A673 (cell line): ENCODE measurements at regions not wholly inside any gene's neighbourhood (a gene's known extent, or its start where the extent isn't known, plus 50 kb on each side); places are given as distances from the start of the nearest gene placed in this dataset.

ENCODE experiments used
- BruUV-seq: library from RNA; stranded (reverse); fragments of 400-500 nt; replicated peaks from 2 replicates; lab custom pipeline; 2021; lab: Mats Ljungman, UMichigan
- CTCF ChIA-PET: fragments of 300-600 bp; sonication (Branson Sonifier 250); formaldehyde crosslinking; loops from one replicate; lab custom pipeline; 2022; ENCODE audit warnings: antibody characterized with exemption; lab: Charles Lee
- POLR2A ChIA-PET: fragments of 300-600 bp; sonication (Branson Sonifier 250); formaldehyde crosslinking; loops from one replicate; lab custom pipeline; 2022; ENCODE audit warnings: antibody characterized with exemption; ENCODE audit not compliant: low non-redundant PET; lab: Charles Lee
- DNase-seq: peaks from one replicate; pipeline ENCODE4 v3.0.0-alpha.2; 2015; ENCODE audit warnings: low spot score
- H3K27ac ChIP-seq: fragments of 200-600 bp; sonication (generic); 2 replicates; pipeline ENCODE4 v1.5.1; 2016; ENCODE audit warnings: mixed run types, low read depth, mild to moderate bottlenecking, mixed read lengths, antibody characterized with exemption, low read length; ENCODE audit not compliant: poor library complexity, severe bottlenecking
- H3K27me3 ChIP-seq: fragments of 200-600 bp; sonication (generic); replicated peaks from 2 replicates; pipeline ENCODE4 v1.6.1; 2017; ENCODE audit warnings: mixed run types, low read depth, mild to moderate bottlenecking, mixed read lengths, antibody characterized with exemption, low read length; ENCODE audit not compliant: insufficient read depth, poor library complexity
- H3K36me3 ChIP-seq: fragments of 200-600 bp; sonication (generic); 2 replicates; pipeline ENCODE4 v1.6.1; 2016; ENCODE audit warnings: mixed run types, mild to moderate bottlenecking, mixed read lengths, antibody characterized with exemption, low read length; ENCODE audit not compliant: insufficient read depth, poor library complexity, severe bottlenecking
- H3K4me1 ChIP-seq: fragments of 200-600 bp; sonication (generic); 2 replicates; pipeline ENCODE4 v1.6.1; 2017; ENCODE audit warnings: mixed run types, mild to moderate bottlenecking, mixed read lengths, antibody characterized with exemption, low read length; ENCODE audit not compliant: insufficient read depth, poor library complexity, severe bottlenecking
- H3K4me3 ChIP-seq: fragments of 200-600 bp; sonication (generic); 2 replicates; pipeline ENCODE4 v1.5.1; 2016; ENCODE audit warnings: low read depth, mixed run types, mild to moderate bottlenecking, mixed read lengths, low read length; ENCODE audit not compliant: poor library complexity, severe bottlenecking
- H3K9me3 ChIP-seq: fragments of 200-600 bp; sonication (generic); 2 replicates; pipeline ENCODE4 v1.6.1; 2016; ENCODE audit warnings: mixed run types, low read depth, mild to moderate bottlenecking, mixed read lengths, antibody characterized with exemption, low read length; ENCODE audit not compliant: poor library complexity, severe bottlenecking
- EZH2 ChIP-seq: fragments of 200-600 bp; sonication (generic); IDR thresholded peaks from 2 replicates; pipeline ENCODE4 v1.6.1; 2017; ENCODE audit warnings: borderline replicate concordance, low read depth, mild to moderate bottlenecking, mixed read lengths, antibody characterized with exemption, low read length; ENCODE audit not compliant: poor library complexity, severe bottlenecking
- intact Hi-C: fragments of 100-400 bp; cut with micrococcal nuclease; formaldehyde crosslinking; loops from one replicate; pipeline ENCODE4 v1.10.0; 2022; ENCODE audit not compliant: unreplicated experiment
- TF ChIP-seq, protein P1 (sequence below): fragments of 300-800, 200-600 bp; sonication (generic); conservative IDR thresholded peaks from 2 replicates; pipeline ENCODE4 v1.5.1; 2017; ENCODE audit warnings: low read depth, mild to moderate bottlenecking, antibody characterized with exemption, low read length, moderate library complexity, mixed read lengths

DNA sequence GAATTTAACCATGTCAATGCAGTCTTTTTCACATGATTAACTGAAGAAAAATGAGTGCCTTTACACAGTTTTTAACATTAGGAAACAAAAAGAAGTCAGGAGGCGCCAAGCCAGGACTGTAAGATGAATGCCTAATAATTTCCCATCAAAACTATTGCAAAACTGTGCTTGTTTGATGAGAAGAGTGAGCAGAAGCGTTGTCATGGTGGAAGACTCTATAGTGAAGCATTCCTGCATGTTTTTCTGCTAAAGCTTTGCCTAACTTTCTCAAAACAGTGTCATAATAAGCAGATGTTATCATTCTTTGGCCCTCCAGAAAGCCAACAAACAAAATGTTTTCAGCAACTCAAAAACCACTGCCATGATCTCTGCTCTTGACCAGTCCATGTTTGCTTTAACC, 156.8 kb upstream of the CDIN1 start:
- TF ChIP-seq, protein P1, sequence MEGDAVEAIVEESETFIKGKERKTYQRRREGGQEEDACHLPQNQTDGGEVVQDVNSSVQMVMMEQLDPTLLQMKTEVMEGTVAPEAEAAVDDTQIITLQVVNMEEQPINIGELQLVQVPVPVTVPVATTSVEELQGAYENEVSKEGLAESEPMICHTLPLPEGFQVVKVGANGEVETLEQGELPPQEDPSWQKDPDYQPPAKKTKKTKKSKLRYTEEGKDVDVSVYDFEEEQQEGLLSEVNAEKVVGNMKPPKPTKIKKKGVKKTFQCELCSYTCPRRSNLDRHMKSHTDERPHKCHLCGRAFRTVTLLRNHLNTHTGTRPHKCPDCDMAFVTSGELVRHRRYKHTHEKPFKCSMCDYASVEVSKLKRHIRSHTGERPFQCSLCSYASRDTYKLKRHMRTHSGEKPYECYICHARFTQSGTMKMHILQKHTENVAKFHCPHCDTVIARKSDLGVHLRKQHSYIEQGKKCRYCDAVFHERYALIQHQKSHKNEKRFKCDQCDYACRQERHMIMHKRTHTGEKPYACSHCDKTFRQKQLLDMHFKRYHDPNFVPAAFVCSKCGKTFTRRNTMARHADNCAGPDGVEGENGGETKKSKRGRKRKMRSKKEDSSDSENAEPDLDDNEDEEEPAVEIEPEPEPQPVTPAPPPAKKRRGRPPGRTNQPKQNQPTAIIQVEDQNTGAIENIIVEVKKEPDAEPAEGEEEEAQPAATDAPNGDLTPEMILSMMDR: no peak
- TF ChIP-seq EZH2: no peak
- intact Hi-C loops: no loop called here
- Histone ChIP-seq H3K27me3 (no peaks in the 10 kb centered on the region), H3K4me1 (no peaks in the 10 kb centered on the region), H3K27ac (no peak overlapping the region), H3K4me3 (no peak overlapping the region), H3K36me3 (no peaks in the 10 kb centered on the region), H3K9me3 (peaks cover 6% of the 10 kb centered on the region)
- ChIA-PET CTCF (no interaction called here), POLR2A (no interaction called here)
- DNase-seq: no peak
- no TSS peak for BruUV-seq

DNA sequence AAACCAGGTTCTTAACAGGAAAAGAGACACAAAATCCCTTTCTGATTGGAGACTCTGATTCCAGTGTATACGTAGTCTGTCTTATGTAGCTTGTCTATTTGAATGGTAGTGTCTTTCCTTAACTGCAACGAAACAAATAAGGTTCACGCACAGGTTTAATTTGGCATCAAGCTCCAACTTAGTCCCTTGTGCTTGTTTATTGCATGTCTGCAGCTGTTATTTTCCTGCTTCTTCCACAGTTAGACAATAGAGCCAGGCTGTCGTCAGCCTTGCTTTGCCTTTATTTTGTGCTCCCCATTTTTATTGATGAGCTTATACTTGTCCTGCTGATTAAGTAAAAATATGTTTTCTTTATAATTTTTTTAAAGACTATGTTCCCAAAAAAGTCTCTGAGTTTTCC, 152.7 kb upstream of the CDIN1 start:
- POLR2A ChIA-PET: no interaction called here
- Histone ChIP-seq H3K27ac (no peak overlapping the region), H3K4me3 (no peak overlapping the region), H3K27me3 (no peaks in the 10 kb centered on the region), H3K36me3 (no peaks in the 10 kb centered on the region), H3K9me3 (no peaks in the 10 kb centered on the region), H3K4me1 (peaks cover 8% of the 10 kb centered on the region)
- intact Hi-C loops: no loop called here
- DNase-seq: no peak
- no peak for TF ChIP-seq EZH2
- TF ChIP-seq, protein P1: no peak
- CTCF ChIA-PET: no interaction called here
- no TSS peak for BruUV-seq

DNA sequence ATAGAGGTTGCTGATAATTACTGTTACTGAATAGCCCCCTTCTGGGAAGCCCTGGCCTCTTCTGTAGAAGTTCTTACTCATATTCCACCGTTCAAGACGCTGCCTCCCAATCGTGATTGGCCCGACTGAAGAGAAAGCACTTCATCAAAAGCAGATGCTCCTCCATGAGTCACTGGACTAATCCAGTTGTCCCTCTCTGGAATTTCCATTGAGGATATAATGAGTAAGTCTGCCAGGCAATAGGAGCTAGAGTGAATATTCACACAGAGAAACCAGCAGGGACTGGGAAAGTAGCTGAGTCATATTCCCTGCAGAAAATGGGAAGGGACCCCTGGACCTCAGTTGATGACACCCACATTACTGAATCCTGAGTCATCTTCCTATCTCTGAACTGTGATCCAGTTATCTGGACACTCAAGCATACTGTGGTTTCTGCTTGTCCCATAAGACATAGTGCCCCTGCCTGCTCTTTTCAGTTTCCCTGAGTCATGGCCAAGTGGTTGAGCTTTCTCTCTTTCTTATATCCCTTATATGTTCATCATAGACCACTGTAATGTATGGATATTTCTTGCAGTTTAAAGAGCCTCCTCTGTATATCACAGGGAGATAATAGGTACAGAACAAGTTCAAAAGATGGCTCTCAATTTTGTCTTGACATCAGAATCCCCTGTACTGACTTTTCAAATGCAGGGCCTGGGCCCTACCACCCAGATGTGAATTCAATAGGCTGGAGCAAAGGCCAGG, 151.2 kb upstream of the CDIN1 start:
- H3K4me3 ChIP-seq: no peak overlapping the region
- no TSS peak for BruUV-seq
- peak; percentile 92 for DNase-seq
- no peaks in the 10 kb centered on the region for H3K36me3 ChIP-seq
- ChIA-PET POLR2A (no interaction called here), CTCF (no interaction called here)
- H3K27ac ChIP-seq: no peak overlapping the region
- intact Hi-C loops: no loop called here
- H3K9me3 ChIP-seq: no peaks in the 10 kb centered on the region
- TF ChIP-seq, protein P1: no peak
- TF ChIP-seq EZH2: no peak
- H3K27me3 ChIP-seq: no peaks in the 10 kb centered on the region
- H3K4me1 ChIP-seq: peaks cover 8% of the 10 kb centered on the region
